ENCODE measurements at regions not wholly inside any gene's neighbourhood (a gene's known extent, or its start where the extent isn't known, plus 50 kb on each side); places are given as distances from the start of the nearest gene placed in this dataset.
A peak's percentile ranks its signal among the peaks of the same experiment; 100 is the strongest.
"Not testable (repeated sequence)": the region's sequence is repeated elsewhere in the genome, so short reads cannot be mapped to it uniquely, and the experiment has no call there.

DNA sequence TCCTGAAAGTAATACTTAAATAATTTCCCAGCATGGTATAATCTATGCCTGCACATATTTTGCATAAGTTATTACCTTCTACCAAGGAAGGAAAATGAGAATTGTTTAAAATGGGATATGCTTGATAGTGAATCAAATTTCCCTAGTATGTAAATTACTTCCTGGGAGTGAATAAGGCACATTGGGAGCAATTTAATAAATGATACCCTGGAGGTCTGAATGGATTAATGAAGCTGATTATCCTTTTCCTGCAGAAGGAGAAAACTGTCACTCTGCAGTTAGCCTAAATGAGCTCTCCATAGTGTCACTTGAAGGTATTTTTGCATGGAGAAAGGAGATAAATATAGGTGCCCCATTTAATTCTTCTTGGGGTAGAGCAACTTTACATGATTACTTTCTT lies 2212.0 kb downstream of the PCDH7 start:
- no peak for DNase-seq

DNA sequence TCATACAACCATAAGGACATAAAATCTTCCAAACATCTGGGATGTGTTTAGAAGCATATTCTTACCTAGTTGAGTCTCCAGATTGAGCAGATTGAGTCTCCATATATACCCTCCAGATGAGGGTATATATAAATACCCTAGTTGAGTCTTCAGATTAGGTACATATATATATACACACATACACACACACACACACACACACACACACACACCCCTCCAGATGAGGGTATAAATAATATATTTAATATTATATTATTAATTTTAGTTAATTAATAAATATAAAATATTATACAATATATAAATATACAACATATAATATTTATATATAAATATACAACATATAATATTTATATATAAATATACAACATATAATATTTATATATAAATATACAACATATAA lies 2219.1 kb downstream of the PCDH7 start:
- DNase-seq, result not testable (repeated sequence)

DNA sequence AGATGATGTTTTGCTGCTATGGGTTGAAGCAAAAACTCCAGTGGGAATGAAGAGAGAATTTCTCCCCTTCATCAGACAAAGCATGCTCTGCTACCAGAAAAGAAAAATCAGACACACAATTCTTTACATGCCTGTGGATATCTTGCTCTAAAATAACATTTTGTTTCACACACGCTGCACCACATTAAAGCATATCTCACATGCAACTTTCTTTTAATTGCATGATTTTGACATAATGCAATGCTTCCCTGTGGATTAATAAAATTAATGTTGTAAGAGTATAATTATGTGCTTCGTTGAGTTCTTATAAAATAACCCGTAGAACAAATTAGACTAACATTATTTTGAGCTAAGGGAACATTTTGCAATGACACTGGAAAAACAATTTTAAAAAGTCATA lies 2230.7 kb downstream of the PCDH7 start:
- DNase-seq, result no peak

DNA sequence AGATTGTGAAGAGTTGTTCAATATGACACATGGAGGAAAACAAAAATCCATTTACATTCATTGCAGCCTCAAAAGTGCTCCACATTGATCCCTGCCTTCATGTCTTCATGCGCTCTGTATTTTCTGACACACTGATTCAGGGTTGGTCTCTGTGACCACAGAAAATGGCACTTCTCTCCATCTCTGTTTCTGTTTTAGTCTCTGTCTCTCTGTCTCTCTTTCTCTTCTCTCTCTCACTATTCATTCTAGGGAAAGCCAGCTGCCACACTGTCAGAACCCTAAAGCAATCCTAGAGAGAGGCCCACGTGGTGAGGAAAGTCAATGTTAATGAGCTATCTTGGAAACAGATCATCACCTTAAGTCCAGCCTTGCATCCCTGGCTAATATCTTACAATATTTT lies 2238.4 kb downstream of the PCDH7 start:
- DNase-seq, result no peak

DNA sequence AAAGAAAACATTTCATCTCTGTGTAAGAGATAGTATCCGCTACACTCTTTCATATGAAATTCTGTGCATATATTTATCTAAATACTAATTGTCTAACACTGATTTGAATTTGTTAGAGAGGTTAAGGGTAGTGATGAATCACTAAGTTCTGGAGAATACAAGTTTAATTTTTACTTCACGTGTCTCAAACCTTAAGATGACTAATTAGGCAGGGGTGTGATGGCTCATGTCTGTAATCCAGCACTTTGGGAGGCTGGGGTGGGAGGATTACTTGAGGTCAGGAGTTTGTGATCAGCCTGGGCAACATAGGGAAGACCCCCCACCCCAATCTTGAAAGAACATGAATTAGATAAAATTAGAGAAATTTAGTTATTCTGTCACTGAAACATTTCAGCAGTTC lies 2241.9 kb downstream of the PCDH7 start:
- no peak for DNase-seq

DNA sequence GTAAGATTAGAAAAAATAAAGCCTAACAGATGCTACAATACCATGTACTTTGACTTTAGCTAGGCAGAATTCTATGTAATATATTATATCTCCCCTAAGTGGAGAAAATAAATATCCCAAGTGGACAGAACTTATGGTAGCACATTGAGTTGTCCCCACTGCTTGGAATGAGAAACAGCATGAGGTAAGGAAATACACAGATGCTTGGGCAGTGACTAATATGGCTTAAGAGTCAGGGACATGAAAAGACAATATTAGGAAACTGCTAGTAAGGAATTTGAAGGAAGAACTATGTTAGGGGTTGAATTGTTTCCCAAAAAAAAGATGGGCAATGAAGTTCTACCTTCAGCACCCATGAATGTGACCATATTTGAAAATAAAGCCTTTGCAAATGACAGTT lies 2265.1 kb downstream of the PCDH7 start:
- no peak for DNase-seq

DNA sequence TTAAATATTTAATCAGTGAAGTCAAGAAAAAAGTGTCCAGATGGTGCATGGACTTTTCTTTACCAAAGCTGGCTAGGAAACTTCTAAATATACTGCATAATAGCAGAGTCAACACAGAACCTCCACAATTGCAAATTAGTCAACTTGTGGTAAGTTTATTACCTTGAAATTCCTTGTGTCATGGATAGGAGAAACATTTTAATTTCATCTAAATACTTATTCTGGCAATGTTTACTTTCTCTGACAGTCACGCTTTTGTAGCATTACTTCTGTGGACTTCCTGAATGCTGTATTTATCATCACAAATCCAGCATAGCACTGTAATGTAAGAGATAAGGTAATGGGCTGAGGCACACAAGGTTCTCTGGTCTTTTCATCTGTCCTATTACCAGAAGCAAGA lies 2266.1 kb downstream of the PCDH7 start:
- DNase-seq, result no peak

DNA sequence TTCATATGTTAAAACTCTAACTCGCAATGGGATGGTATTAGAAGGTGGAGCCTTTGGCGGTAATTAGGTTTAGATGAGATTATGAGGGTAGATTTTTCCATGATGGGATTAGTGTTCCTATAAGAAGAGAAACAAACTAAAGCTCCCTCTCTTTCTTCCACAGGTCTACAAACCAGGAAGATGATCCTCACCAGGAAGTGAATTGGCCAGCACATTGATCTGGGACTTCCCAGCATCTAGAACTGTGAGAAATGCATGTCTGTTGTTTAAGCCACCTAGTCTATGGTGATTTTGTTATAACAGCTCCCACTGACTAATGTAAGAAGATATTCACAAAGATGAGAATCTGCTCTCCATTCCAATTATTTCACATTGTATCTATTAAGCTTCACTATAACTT lies 2266.9 kb downstream of the PCDH7 start:
- no peak for DNase-seq

DNA sequence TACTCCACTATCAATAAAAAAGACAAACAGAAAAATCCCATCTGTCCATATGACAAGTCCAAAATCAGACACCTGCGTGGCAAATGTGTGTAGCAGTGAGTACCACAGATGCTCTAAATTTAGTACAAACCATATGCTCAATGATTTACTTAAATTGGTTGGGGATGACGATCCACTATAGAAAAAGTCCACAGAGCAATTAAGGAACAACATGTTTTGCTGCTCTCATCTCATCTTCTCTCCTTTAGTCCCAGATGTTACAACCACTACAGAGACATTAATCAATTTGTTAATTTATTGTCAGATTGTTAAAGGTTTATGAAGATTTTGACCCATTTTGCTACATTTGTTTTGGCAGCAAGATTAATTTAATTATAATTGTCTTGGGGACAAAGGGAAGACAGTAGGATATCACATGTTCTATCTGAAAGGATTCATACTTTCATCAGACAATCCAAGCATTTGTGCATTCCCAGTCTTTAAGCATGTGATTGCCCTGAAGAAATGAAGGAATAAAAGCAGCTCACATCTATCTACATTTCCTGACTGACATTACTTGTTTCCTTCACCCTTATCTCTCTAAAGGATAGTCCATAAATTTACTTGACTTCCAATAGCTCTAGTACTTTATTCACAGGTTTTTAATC lies 2268.1 kb downstream of the PCDH7 start:
- DNase-seq, result no peak

DNA sequence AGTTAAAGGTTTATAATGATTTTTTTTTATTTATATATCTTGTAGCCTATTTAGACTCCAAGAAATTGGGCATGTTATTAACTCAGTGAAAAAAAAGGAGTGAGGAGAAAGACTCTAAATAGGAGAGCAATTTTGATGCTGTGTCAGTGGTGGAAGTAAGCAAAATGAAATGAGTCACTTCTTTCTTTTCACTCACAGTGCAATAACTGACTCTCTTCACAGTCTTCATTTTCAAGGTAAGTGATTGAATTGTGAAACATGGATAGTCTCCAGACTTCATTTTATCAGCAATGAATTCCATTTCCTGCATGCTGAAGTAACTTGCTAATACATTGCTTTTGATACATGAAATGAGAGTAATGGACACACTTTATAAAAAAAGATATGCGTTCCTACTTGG lies 2271.5 kb downstream of the PCDH7 start:
- no peak for DNase-seq

GRCh38 chr4:32994981-32995881 lies 2275.1 kb downstream of the PCDH7 start:
- DNase-seq, result no peak

DNA sequence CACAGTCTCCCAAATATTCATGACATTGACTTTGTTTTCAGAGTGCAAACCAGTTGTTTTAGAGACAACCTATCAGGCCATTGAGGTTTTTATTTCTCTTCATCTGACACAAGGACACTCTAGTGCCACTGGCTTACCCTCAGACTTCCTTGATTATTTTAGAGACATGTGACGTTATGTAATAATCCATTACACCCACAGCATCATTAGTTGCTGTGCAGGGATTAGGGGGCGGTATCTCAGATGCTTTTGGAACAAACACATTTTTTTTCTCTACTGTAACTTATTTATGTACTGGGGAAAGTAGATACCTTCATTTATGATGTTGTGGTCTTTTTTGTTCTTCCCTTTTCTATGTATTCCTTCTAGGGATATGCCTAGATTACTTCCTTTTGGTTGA lies 2293.1 kb downstream of the PCDH7 start:
- no peak for DNase-seq

GRCh38 chr4:33025236-33025635 lies 2305.1 kb downstream of the PCDH7 start:
- no peak for DNase-seq

- DNase-seq, result no peak
Measured at GRCh38 chr4:33029976-33030375, 2309.8 kb downstream of the PCDH7 start.

DNA sequence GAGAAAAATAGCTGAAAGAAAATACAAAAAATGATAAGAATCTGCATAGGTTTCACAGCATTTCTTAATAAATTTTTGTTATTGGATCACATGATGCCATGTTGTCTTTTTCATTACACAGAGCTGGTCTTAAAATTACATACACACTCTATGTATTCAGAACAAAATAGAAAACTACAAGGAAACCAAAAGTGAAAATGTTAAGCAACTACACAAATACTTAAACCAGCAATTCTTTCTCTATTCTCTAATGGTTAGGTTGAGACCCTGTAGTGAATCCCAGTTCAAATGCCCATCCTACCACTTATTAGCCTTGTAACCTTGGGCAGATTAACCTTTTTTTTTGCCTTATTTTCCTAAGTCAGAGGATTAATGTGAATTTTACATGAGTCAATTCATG lies 2311.2 kb downstream of the PCDH7 start:
- no peak for DNase-seq

- DNase-seq, result peak; percentile 80
Measured at GRCh38 chr4:33037464-33037863, 2317.3 kb downstream of the PCDH7 start.

GRCh38 chr4:33045334-33045733 lies 2325.2 kb downstream of the PCDH7 start:
- no peak for DNase-seq

DNA sequence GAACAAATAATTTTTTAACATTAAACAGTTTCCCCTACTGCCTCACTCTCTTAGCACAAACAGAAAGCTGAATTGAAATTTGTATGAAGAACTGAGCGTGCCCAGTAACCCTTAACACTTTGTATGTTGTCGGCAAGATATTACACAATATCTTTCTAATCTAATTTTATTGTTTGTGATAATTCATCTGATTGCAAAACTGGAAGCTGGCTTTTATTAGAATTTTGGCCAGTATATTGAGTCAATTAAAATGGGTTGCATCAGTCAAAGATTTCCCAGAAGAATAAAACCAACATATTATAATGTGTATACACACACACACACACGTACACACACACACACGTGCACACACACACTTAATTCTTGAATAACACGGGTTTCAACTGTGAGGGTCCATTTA lies 2332.1 kb downstream of the PCDH7 start:
- no peak for DNase-seq

- no peak for DNase-seq
Measured at GRCh38 chr4:33054161-33054560, 2334.0 kb downstream of the PCDH7 start.

GRCh38 chr4:33054656-33055196 lies 2334.6 kb downstream of the PCDH7 start:
- no peak for DNase-seq

- no peak for DNase-seq
Measured at GRCh38 chr4:33057736-33058135, 2337.6 kb downstream of the PCDH7 start.

GRCh38 chr4:33058998-33059397 lies 2338.8 kb downstream of the PCDH7 start:
- DNase-seq, result no peak

DNA sequence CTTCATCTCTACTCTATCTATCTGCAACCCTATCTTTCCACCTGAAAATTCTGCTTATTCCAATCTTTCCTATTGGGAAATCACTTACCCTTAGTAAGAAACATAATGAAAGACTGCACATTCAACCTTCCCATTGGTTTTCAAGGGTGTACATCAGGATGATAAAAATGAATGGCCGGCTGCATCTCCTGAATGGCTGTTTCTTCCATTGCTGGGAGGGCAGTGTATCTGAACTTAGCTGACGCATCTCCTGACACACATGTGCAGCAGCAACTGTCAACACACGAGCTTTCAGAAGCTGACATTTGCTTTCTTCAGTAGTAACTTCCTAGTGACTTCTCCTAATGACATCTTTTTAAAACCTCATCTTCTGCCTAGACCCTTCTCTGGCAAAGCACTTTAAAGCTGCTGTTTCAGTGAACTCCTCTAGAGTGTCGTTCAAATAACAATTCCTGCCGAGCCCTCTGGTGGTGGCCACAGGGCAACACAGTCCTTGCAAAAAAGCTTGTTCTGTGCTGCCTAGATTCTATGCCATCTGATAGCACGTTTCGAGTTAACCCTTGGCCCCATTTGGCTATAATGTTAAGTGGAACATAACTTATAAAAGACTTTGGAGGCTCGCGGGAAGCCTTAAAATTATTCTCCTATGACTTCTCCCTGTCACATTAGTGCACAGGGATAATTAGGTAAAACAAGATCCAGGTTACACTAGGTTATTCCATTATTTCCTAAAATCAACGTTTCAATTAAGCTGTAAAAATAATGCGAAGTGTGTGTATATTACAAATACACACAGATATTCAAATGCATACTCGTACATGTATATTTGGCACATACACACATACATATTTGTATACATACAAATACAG lies 2340.7 kb downstream of the PCDH7 start:
- peak; percentile 85 for DNase-seq

Data from islet precursor cell (in vitro differentiated cells).